SK-N-MC (cell line): ENCODE measurements at regions not wholly inside any gene's neighbourhood (a gene's known extent, or its start where the extent isn't known, plus 50 kb on each side); places are given as distances from the start of the nearest gene placed in this dataset.
"Not testable (repeated sequence)": the region's sequence is repeated elsewhere in the genome, so short reads cannot be mapped to it uniquely, and the experiment has no call there.

Source experiments
- DNase-seq: peaks from one replicate; pipeline ENCODE4 v3.0.0-alpha.2; 2011; ENCODE audit warnings: low read depth, low spot score
- H3K27ac ChIP-seq: fragments of 200-600 bp; sonication (generic); 2 replicates; pipeline ENCODE4 v1.5.1; 2016; ENCODE audit warnings: mixed run types
- H3K36me3 ChIP-seq: fragments of 200-600 bp; sonication (generic); 2 replicates; pipeline ENCODE4 v1.6.1; 2017; ENCODE audit warnings: antibody characterized with exemption, low read length, mixed read lengths; ENCODE audit not compliant: insufficient read depth
- H3K4me3 ChIP-seq: fragments of 200-600 bp; sonication (generic); 2 replicates; pipeline ENCODE4 v1.5.1; 2016
- H3K9ac ChIP-seq: fragments of 200-600 bp; sonication (generic); 2 replicates; pipeline ENCODE4 v1.8.0; 2017; ENCODE audit warnings: mixed run types, mixed read lengths; ENCODE audit not compliant: insufficient read length
- H3K9me3 ChIP-seq: fragments of 200-600 bp; sonication (generic); 2 replicates; pipeline ENCODE4 v1.6.1; 2017; ENCODE audit warnings: low read depth, mild to moderate bottlenecking, antibody characterized with exemption, low read length, moderate library complexity, mixed read lengths
- EZH2 ChIP-seq: fragments of 200-600 bp; sonication (generic); IDR thresholded peaks from one replicate; pipeline ENCODE4 v1.6.1; 2017; ENCODE audit warnings: antibody characterized with exemption
- FOXP2 ChIP-seq: optimal IDR thresholded peaks from 2 replicates; pipeline ENCODE3; 2011; ENCODE audit warnings: mild to moderate bottlenecking, moderate library complexity; ENCODE audit not compliant: insufficient read depth; ENCODE audit errors: extremely low read length, control extremely low read depth
- POLR2AphosphoS5 ChIP-seq: IDR thresholded peaks from 2 replicates; pipeline ENCODE4 v1.6.1; 2012; ENCODE audit warnings: mild to moderate bottlenecking, low read depth, low read length, borderline replicate concordance

DNA sequence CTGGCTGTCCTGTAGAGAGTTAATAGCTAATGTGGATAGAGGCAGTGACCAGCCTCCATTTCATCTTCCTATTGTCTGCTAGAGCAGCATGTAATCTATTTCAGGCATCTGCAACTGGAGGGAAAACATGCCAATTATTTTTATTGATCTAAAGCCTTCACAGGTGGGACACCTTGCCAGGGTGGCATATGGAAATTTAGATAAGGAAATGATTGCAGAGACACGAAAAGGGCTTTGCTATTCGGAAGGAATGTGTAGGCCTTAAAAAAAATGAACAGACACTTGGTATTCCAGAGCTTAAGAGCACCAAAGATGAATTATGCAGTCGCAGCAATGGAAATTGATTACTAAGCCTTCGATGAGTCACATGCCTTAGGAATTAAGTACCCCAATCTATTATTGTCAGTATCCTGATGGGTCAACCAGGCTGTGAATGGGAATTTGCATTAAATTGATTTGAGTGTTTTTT lies 454.7 kb downstream of the SQOR start:
- no peaks in the 10 kb centered on the region for H3K9me3 ChIP-seq
- TF ChIP-seq FOXP2 (no peak), EZH2 (no peak), POLR2AphosphoS5 (no peak)
- no peak for DNase-seq
- no peak overlapping the region for H3K4me3 ChIP-seq
- H3K27ac ChIP-seq: no peak overlapping the region
- H3K9ac ChIP-seq: no peak overlapping the region
- H3K36me3 ChIP-seq: no peaks in the 10 kb centered on the region

DNA sequence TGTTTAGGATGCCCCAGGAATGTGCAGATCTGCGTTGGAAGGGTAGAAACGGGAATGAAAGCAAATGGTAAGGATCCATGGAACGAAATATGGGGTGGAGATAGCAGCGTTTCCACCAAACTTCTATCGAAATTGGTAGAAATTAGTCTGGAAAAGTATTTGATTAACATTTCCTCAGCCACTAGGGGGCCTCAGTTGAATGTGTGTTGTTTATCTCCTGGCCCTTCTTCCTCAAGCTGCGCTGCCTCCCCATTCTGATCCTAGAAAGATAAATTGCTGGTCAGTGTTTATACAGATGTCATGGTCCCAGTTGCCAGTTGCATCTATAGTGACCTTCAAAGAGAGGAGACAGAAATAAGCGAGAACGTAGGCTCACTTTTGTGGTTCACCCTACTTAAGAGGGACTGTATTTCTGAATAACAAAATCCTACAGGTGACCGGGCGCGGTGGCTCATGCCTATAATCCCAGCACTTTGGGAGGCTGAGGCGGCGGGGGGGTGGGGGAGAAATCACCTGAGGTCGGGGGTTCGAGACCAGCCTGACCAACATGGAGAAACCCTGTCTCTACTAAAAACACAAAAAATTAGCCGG lies 457.1 kb downstream of the SQOR start:
- no peak overlapping the region for H3K27ac ChIP-seq
- TF ChIP-seq FOXP2 (no peak), EZH2 (no peak), POLR2AphosphoS5 (no peak)
- no peaks in the 10 kb centered on the region for H3K36me3 ChIP-seq
- peak; percentile 14 for DNase-seq
- no peak overlapping the region for H3K9ac ChIP-seq
- H3K9me3 ChIP-seq: no peaks in the 10 kb centered on the region
- peak overlapping the region; percentile 46; the same call in 1 of the 2 replicates for H3K4me3 ChIP-seq

DNA sequence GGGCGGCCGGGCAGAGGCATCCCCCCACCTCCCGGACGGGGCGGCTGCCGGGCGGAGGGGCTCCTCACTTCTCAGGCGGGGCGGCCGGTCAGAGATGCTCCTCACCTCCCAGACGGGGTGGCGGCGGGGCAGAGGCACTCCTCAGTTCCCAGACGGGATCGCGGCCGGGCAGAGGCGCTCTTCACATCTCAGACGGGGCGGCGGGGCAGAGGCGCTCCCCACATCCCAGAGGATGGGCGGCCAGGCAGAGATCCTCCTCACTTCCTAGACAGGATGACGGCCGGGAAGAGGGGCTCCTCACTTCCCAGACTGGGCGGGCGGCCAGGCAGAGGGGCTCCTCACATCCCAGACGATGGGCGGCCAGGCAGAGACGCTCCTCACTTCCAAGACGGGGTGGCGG lies 463.2 kb downstream of the SQOR start:
- H3K4me3 ChIP-seq, H3K36me3 ChIP-seq, DNase-seq, H3K9me3 ChIP-seq, H3K9ac ChIP-seq, H3K27ac ChIP-seq: not testable (repeated sequence)

DNA sequence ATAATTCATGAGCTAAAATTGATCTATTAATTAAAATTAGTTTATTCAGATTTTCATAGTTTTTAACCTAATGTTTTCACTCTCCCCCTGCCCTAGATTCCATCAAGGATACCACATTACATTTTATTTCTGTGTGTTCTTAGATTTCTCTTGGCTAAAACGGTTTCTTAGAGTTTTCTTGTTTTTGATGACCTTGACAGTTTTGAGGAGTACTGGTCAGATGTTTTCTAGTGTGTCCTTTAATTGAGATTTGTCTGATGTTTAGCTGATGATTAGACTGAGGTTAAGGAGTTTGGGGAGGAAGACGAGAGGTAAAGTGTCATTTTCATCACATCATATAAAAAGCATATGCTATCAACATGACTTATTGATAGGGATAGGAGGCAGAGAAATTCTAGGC lies 475.9 kb downstream of the SQOR start:
- TF ChIP-seq POLR2AphosphoS5 (no peak), FOXP2 (no peak), EZH2 (no peak)
- H3K27ac ChIP-seq: no peak overlapping the region

DNA sequence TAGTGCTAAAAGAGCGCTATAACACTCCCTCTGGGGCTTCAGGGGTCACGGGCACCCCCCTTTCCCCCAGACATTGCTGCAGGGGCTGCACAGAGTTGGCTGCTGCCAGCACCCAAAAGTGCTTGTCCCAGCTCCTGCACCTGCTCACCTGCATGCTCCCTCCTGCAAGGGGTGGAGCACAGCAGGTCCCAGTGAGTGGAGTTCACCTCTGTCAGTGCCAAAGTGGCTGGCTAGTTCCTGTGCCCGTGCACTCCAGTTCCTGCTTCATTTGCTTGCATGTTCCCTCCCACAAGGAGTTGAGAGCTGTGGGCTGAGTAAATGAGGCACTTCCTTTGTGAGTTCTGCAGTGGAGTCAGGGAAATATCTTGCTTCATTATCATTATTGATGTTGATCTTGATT lies 476.9 kb downstream of the SQOR start:
- H3K27ac ChIP-seq: no peak overlapping the region
- no peak for TF ChIP-seq POLR2AphosphoS5
- no peak for TF ChIP-seq FOXP2
- no peak for TF ChIP-seq EZH2
- H3K9me3 ChIP-seq: no peaks in the 10 kb centered on the region
- H3K9ac ChIP-seq: no peak overlapping the region
- DNase-seq: no peak
- no peak overlapping the region for H3K4me3 ChIP-seq
- H3K36me3 ChIP-seq: no peaks in the 10 kb centered on the region

More for the DNA sequence above, 475.9 kb downstream of the SQOR start:
- Histone ChIP-seq H3K9ac (no peak overlapping the region), H3K9me3 (no peaks in the 10 kb centered on the region), H3K36me3 (no peaks in the 10 kb centered on the region), H3K4me3 (no peak overlapping the region)
- no peak for DNase-seq

DNA sequence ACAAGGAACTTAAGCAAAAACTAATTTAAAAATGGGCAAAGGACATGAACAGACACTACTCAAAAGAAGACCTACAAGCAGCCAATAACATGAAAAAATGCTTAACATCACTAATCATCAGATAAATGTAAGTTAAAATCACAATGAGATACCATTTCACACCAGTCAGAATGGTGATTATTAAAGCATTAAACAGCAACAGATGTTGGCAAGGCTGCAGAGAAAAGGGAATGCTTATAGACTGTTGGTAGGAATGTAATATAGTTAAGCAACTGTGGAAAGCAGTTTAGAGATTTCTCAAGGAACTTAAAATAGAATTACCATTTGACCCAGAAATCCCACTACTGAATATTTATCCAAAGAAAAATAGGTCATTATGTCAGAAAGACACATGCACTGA lies 482.2 kb downstream of the SQOR start:
- H3K36me3 ChIP-seq: no peaks in the 10 kb centered on the region
- no peak overlapping the region for H3K9ac ChIP-seq
- no peak overlapping the region for H3K27ac ChIP-seq
- H3K9me3 ChIP-seq: no peaks in the 10 kb centered on the region
- H3K4me3 ChIP-seq: no peak overlapping the region
- TF ChIP-seq EZH2 (no peak), POLR2AphosphoS5 (no peak), FOXP2 (no peak)
- no peak for DNase-seq

DNA sequence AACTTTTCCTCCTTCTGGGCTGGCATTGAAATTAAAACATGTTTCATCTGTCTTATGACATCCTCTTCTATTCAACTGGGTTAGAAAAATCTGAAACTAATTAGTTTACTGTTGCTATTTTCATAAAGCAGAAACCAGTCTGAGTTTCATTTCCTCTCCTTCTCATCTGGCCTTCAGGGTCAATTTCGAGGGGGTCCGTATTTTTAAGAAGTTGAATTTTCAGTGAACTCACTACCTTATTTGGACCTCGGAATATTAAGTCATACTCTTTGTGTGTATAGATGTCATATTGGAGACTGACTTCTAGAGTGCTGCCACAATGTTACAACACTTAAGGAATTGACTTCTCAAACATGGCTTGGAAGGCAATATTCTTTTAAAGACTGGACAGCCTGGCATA lies 485.9 kb downstream of the SQOR start:
- no peak overlapping the region for H3K27ac ChIP-seq
- TF ChIP-seq POLR2AphosphoS5: no peak
- TF ChIP-seq EZH2: no peak
- TF ChIP-seq FOXP2: no peak
- peaks cover 4% of the 10 kb centered on the region; the same call in 1 of the 2 replicates for H3K9me3 ChIP-seq
- no peak for DNase-seq
- H3K9ac ChIP-seq: no peak overlapping the region
- H3K36me3 ChIP-seq: no peaks in the 10 kb centered on the region
- H3K4me3 ChIP-seq: no peak overlapping the region

DNA sequence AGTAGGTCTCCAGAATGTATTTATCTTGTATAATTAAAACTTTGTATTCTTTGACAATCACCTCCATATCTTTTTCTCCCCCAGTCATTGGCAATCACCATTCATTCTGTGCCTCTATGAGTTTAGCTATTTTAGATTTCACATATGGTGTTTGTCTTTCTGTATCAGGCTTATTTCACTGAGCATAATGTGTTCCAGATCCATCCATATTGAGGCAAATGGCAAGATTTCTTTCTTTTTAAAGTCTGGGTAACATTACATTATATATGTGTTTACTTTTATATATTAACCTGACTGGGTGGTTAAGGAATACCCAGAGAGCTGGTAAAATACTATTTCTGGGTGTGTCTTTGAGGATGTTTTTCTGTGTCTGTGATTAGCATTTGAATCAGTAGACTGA lies 486.6 kb downstream of the SQOR start:
- no peaks in the 10 kb centered on the region for H3K36me3 ChIP-seq
- DNase-seq: no peak
- TF ChIP-seq EZH2 (no peak), POLR2AphosphoS5 (no peak), FOXP2 (no peak)
- no peak overlapping the region for H3K27ac ChIP-seq
- peaks cover 4% of the 10 kb centered on the region; the same call in 1 of the 2 replicates for H3K9me3 ChIP-seq
- no peak overlapping the region for H3K9ac ChIP-seq
- H3K4me3 ChIP-seq: no peak overlapping the region

DNA sequence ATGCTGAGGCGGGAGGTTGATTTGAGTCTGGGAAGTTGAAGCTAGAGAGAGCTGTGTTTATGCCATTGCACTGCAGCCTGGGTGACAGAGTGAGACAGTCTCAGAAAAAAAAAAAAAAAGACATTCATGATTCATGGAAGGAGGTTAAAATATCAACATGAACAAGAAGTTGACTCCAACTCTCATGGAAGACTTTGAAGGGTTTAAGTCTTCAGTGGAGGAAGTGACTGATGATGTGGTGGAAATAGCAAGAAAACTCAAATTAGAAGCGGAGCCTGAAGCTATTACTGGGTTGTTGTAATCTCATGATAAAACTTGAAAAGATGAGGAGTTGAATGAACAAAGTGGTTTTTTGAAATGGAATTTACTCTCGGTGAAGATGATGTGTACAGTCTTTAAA lies 491.8 kb downstream of the SQOR start:
- no peak for TF ChIP-seq FOXP2
- TF ChIP-seq EZH2: no peak
- no peak for TF ChIP-seq POLR2AphosphoS5
- Histone ChIP-seq H3K9ac (no peak overlapping the region), H3K36me3 (no peaks in the 10 kb centered on the region), H3K27ac (no peak overlapping the region), H3K9me3 (peaks cover 4% of the 10 kb centered on the region; the same call in 1 of the 2 replicates), H3K4me3 (no peak overlapping the region)
- DNase-seq: no peak
